ENCODE measurements at regions not wholly inside any gene's neighbourhood (a gene's known extent, or its start where the extent isn't known, plus 50 kb on each side); places are given as distances from the start of the nearest gene placed in this dataset.

- no peak for TF ChIP-seq POLR2A (IDR thresholded peaks at IDR 0.05; ENCODE audit: low read depth, low read length)
- no peak for TF ChIP-seq CTCF (conservative IDR thresholded peaks at IDR 0.05; ENCODE audit: low read depth, low read length)
- no peak for TF ChIP-seq SMC3 (IDR thresholded peaks at IDR 0.05; ENCODE audit: low read depth, low read length)
- TF ChIP-seq CHD1 (IDR thresholded peaks at IDR 0.05; ENCODE audit: low read depth, low read length): no peak
- no peak for TF ChIP-seq ELK1 (IDR thresholded peaks at IDR 0.05; ENCODE audit: borderline replicate concordance, low read depth, low read length)
- TF ChIP-seq NFE2L2 (IDR thresholded peaks at IDR 0.05; ENCODE audit: low read depth, low read length): no peak
- no peak for TF ChIP-seq BHLHE40 (IDR thresholded peaks at IDR 0.05; ENCODE audit: low read depth, low read length)
- no peak for TF ChIP-seq MAZ (IDR thresholded peaks at IDR 0.05; ENCODE audit: borderline replicate concordance, low read depth, low read length)
Measured at GRCh38 chr20:53811577-53811976, 217.9 kb upstream of the ZNF217 start.

Data from IMR-90 (cell line).